ENCODE measurements at regions not wholly inside any gene's neighbourhood (a gene's known extent, or its start where the extent isn't known, plus 50 kb on each side); places are given as distances from the start of the nearest gene placed in this dataset.

DNA sequence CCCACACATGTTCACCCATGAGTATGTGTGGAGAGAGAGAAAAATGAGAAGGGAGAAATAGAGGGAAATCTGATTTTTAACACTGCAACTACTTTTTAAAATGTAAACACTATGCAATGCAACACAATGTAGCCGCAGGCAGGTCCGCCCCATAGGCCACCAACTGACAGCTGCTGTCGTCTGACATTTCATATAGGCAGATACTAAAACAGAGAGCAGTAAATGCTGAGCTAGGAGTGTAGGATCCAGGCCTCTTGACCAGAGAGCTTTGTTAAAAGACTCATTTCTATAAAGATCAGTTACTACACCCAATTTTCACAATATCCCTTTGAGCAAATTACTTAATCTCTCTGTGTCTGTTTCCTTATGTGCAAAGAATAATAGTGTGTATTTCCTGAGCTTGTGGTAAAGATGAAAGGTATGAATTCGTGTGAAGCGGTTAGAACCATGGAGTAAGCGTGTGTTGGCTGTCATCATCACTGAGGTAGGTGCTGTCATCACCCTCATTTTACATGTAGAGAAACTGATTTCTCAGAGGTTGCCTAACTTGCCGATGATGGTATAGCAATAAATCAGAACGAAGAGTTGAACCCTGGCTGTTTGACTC is 55.2 kb upstream of the PDE8B start:
- dilution Hi-C loops (cut with MboI; ENCODE audit: extremely low pct_ligation_motif_present, low sequenced_read_pairs): no loop called here
- no peaks in the 10 kb centered on the region for H3K4me1 ChIP-seq (ENCODE audit: control insufficient read depth, extremely low read depth, insufficient read depth, low read length)
- FAIRE-seq: no peak
- no peak overlapping the region for H3K27ac ChIP-seq (ENCODE audit: control insufficient read depth, insufficient read depth, low read length)
- H3K4me2 ChIP-seq (ENCODE audit: control insufficient read depth, extremely low read depth, insufficient read depth, low read depth, low read length): no peak overlapping the region
- peaks cover 19% of the 10 kb centered on the region for H3K27me3 ChIP-seq (ENCODE audit: control insufficient read depth, extremely low read depth, insufficient read depth, low read length)
- H2AFZ ChIP-seq (ENCODE audit: control insufficient read depth, low read length): no peak overlapping the region
- no peak overlapping the region for H3K9ac ChIP-seq (ENCODE audit: control insufficient read depth, extremely low read depth, insufficient read depth, low read length)
- H4K20me1 ChIP-seq (ENCODE audit: control insufficient read depth, extremely low read depth, insufficient read depth, low read length): no peaks in the 10 kb centered on the region
- no peaks in the 10 kb centered on the region for H3K9me3 ChIP-seq (ENCODE audit: control insufficient read depth, low read depth, low read length)
- TF ChIP-seq EZH2 (IDR thresholded peaks at IDR 0.05; ENCODE audit: low read length) (no peak), CTCF (optimal IDR thresholded peaks at IDR 0.05 in 1 of 3, IDR thresholded peaks at IDR 0.05 in 1 of 3, conservative IDR thresholded peaks at IDR 0.05 in 1 of 3; ENCODE audit: extremely low read depth in 1 of 3, insufficient read depth in 2 of 3, low read length in 3 of 3) (no peak)
- no peak overlapping the region for H3K4me3 ChIP-seq (ENCODE audit: control insufficient read depth in 2 of 3, extremely low read depth in 1 of 3, insufficient read depth in 2 of 3, low read depth in 1 of 3, low read length in 3 of 3)
- H3K9me1 ChIP-seq (ENCODE audit: control insufficient read depth, extremely low read depth, insufficient read depth, low read length): no peaks in the 10 kb centered on the region
- H3K79me2 ChIP-seq (ENCODE audit: control insufficient read depth, insufficient read depth, low read length): no peaks in the 10 kb centered on the region
- H3K36me3 ChIP-seq (ENCODE audit: control insufficient read depth in 2 of 2, extremely low read depth in 1 of 2, insufficient read depth in 2 of 2, low read length in 2 of 2): no peaks in the 10 kb centered on the region
- DNase-seq (ENCODE audit: low read depth, low spot score): no peak

GRCh38 chr5:77152441-77152840 is 58.0 kb upstream of the PDE8B start:
- FAIRE-seq: no peak

More at GRCh38 chr5:77152441-77152840, 58.0 kb upstream of the PDE8B start:
- H3K27ac ChIP-seq (ENCODE audit: control insufficient read depth, insufficient read depth, low read length): no peak overlapping the region
- TF ChIP-seq EZH2 (IDR thresholded peaks at IDR 0.05; ENCODE audit: low read length) (no peak), CTCF (optimal IDR thresholded peaks at IDR 0.05 in 1 of 3, IDR thresholded peaks at IDR 0.05 in 1 of 3, conservative IDR thresholded peaks at IDR 0.05 in 1 of 3; ENCODE audit: extremely low read depth in 1 of 3, insufficient read depth in 2 of 3, low read length in 3 of 3) (no peak)
- H3K27me3 ChIP-seq (ENCODE audit: control insufficient read depth, extremely low read depth, insufficient read depth, low read length): peaks cover 19% of the 10 kb centered on the region
- no peaks in the 10 kb centered on the region for H3K4me1 ChIP-seq (ENCODE audit: control insufficient read depth, extremely low read depth, insufficient read depth, low read length)
- H3K9ac ChIP-seq (ENCODE audit: control insufficient read depth, extremely low read depth, insufficient read depth, low read length): no peak overlapping the region
- no peak overlapping the region for H3K4me2 ChIP-seq (ENCODE audit: control insufficient read depth, extremely low read depth, insufficient read depth, low read depth, low read length)
- no peaks in the 10 kb centered on the region for H3K9me3 ChIP-seq (ENCODE audit: control insufficient read depth, low read depth, low read length)
- H3K36me3 ChIP-seq (ENCODE audit: control insufficient read depth in 2 of 2, extremely low read depth in 1 of 2, insufficient read depth in 2 of 2, low read length in 2 of 2): no peaks in the 10 kb centered on the region
- no peak for DNase-seq (ENCODE audit: low read depth, low spot score)
- H3K4me3 ChIP-seq (ENCODE audit: control insufficient read depth in 2 of 3, extremely low read depth in 1 of 3, insufficient read depth in 2 of 3, low read depth in 1 of 3, low read length in 3 of 3): no peak overlapping the region
- H4K20me1 ChIP-seq (ENCODE audit: control insufficient read depth, extremely low read depth, insufficient read depth, low read length): no peaks in the 10 kb centered on the region
- no peaks in the 10 kb centered on the region for H3K79me2 ChIP-seq (ENCODE audit: control insufficient read depth, insufficient read depth, low read length)
- H2AFZ ChIP-seq (ENCODE audit: control insufficient read depth, low read length): no peak overlapping the region
- dilution Hi-C loops (cut with MboI; ENCODE audit: extremely low pct_ligation_motif_present, low sequenced_read_pairs): no loop called here
- H3K9me1 ChIP-seq (ENCODE audit: control insufficient read depth, extremely low read depth, insufficient read depth, low read length): no peaks in the 10 kb centered on the region

Data from keratinocyte (primary cell).